H1 (cell line): ENCODE measurements at regions not wholly inside any gene's neighbourhood (a gene's known extent, or its start where the extent isn't known, plus 50 kb on each side); places are given as distances from the start of the nearest gene placed in this dataset.

ENCODE experiments used
- CTCF ChIA-PET: fragments of 300-600 bp; sonication (Branson Sonifier 250); formaldehyde crosslinking; loops from one replicate; lab custom pipeline; 2021; ENCODE audit not compliant: partially characterized antibody; lab: Charles Lee
- POLR2A ChIA-PET: fragments of 300-600 bp; sonication (Branson Sonifier 250); formaldehyde crosslinking; loops from one replicate; lab custom pipeline; 2021; ENCODE audit warnings: inconsistent platforms; ENCODE audit not compliant: partially characterized antibody; lab: Charles Lee
- DNase-seq, 2 experiments: peaks; one replicate each; pipeline versions ENCODE4 v3.0.0 to v3.0.0-alpha.2; 2010 to 2022; ENCODE audit warnings: low spot score in 2 of 2, low read depth in 1 of 2, mixed read lengths in 1 of 2
- FAIRE-seq: peaks from 2 replicates; lab custom pipeline; 2011; peaks lifted over from hg19 to GRCh38; lab: Jason Lieb, UNC
- H2AFZ ChIP-seq: 2 replicates; pipeline ENCODE4 v1.8.1; 2012; ENCODE audit warnings: low read length, inconsistent platforms
- H2AK5ac ChIP-seq: 2 replicates; pipeline ENCODE4 v1.6.1; 2013; ENCODE audit warnings: low read depth, low read length
- H2BK120ac ChIP-seq: replicated peaks from 2 replicates; pipeline ENCODE3; 2013; ENCODE audit warnings: low read depth, low read length, inconsistent platforms
- H2BK12ac ChIP-seq: 2 replicates; pipeline ENCODE4 v1.6.1; 2013; ENCODE audit warnings: low read depth, low read length
- H2BK15ac ChIP-seq: 2 replicates; pipeline ENCODE4 v1.6.1; 2013; ENCODE audit warnings: low read length
- H2BK20ac ChIP-seq: 2 replicates; pipeline ENCODE4 v1.6.1; 2013; ENCODE audit warnings: low read length
- H2BK5ac ChIP-seq: 2 replicates; pipeline ENCODE4 v1.6.1; 2013; ENCODE audit warnings: low read depth, low read length
- H3K14ac ChIP-seq: 2 replicates; pipeline ENCODE4 v1.6.1; 2013; ENCODE audit warnings: inconsistent platforms; ENCODE audit not compliant: insufficient read length
- H3K18ac ChIP-seq: 2 replicates; pipeline ENCODE4 v1.6.1; 2013; ENCODE audit warnings: low read length; ENCODE audit errors: extremely low read depth
- H3K23ac ChIP-seq: 2 replicates; pipeline ENCODE4 v1.6.1; 2013; ENCODE audit warnings: inconsistent platforms; ENCODE audit not compliant: insufficient read length
- H3K23me2 ChIP-seq: 2 replicates; pipeline ENCODE4 v1.6.1; 2013; ENCODE audit warnings: low read depth, low read length
- H3K27ac ChIP-seq: 2 replicates; pipeline ENCODE4 v1.6.1; 2011; ENCODE audit warnings: low read depth, low read length, inconsistent platforms
- H3K27me3 ChIP-seq, 4 experiments: replicated peaks in 1 of 4; 1 replicate in 1 of 4; 2 replicates in 3 of 4; pipeline versions ENCODE4 v1.6.1 to v1.8.1; 2011 to 2013; ENCODE audit warnings: low read length in 3 of 4, mild to moderate bottlenecking in 3 of 4, inconsistent platforms in 2 of 4, mixed read lengths in 2 of 4, moderate library complexity in 1 of 4; ENCODE audit not compliant: control insufficient read depth in 3 of 4, insufficient read depth in 3 of 4; ENCODE audit errors: extremely low read depth in 1 of 4
- H3K36me3 ChIP-seq, 4 experiments: 2 replicates each; pipeline versions ENCODE4 v1.6.1 to v1.8.1; 2011 to 2013; ENCODE audit warnings: mild to moderate bottlenecking in 4 of 4, low read length in 3 of 4, moderate library complexity in 2 of 4, control low read depth in 1 of 4, inconsistent platforms in 1 of 4; ENCODE audit not compliant: insufficient read depth in 4 of 4, control insufficient read depth in 2 of 4
- H3K4ac ChIP-seq: replicated peaks from 2 replicates; pipeline ENCODE3; 2013; ENCODE audit warnings: low read length, low read depth, mixed read lengths, inconsistent platforms; ENCODE audit not compliant: insufficient read length
- H3K4me1 ChIP-seq, 4 experiments: replicated peaks in 1 of 4; 1 replicate in 1 of 4; 2 replicates in 3 of 4; pipeline versions ENCODE4 v1.6.1 to v1.8.1; 2011 to 2013; ENCODE audit warnings: low read length in 3 of 4, inconsistent platforms in 2 of 4, mixed read lengths in 1 of 4; ENCODE audit not compliant: insufficient read depth in 4 of 4, control insufficient read depth in 3 of 4
- H3K4me2 ChIP-seq, 2 experiments: 2 replicates each; pipeline versions ENCODE4 v1.6.1 to v1.8.1; 2011 to 2013; ENCODE audit warnings: low read depth in 2 of 2, low read length in 2 of 2, control low read depth in 1 of 2, inconsistent platforms in 1 of 2, mild to moderate bottlenecking in 1 of 2; ENCODE audit not compliant: insufficient read depth in 1 of 2
- H3K4me3 ChIP-seq, 4 experiments: fragments of 200-600, 300-600 bp in 1 of 4; sonication (generic), shearing (Covaris generic), sonication (Bioruptor Twin) in 1 of 4; 2 replicates each; pipeline versions ENCODE4 v1.5.1 to v1.8.1; 2011 to 2016; ENCODE audit warnings: low read length in 4 of 4, low read depth in 3 of 4, control low read depth in 2 of 4, inconsistent platforms in 2 of 4, mild to moderate bottlenecking in 2 of 4, mixed read lengths in 1 of 4, moderate library complexity in 1 of 4; ENCODE audit not compliant: insufficient read depth in 2 of 4; ENCODE audit errors: extremely low read depth in 1 of 4
- H3K56ac ChIP-seq: replicated peaks from 2 replicates; pipeline ENCODE3; 2013; ENCODE audit warnings: low read depth, mild to moderate bottlenecking, mixed read lengths, low read length, inconsistent platforms; ENCODE audit not compliant: insufficient read length
- H3K79me1 ChIP-seq: 2 replicates; pipeline ENCODE4 v1.6.1; 2013; ENCODE audit warnings: low read depth, low read length, control low read depth
- H3K79me2 ChIP-seq, 2 experiments: 2 replicates each; pipeline versions ENCODE4 v1.6.1 to v1.8.1; 2012 to 2013; ENCODE audit warnings: low read length in 2 of 2, mild to moderate bottlenecking in 2 of 2, inconsistent platforms in 1 of 2; ENCODE audit not compliant: insufficient read depth in 2 of 2, control insufficient read depth in 1 of 2
- H3K9ac ChIP-seq, 4 experiments: replicated peaks in 1 of 4; 1 replicate in 1 of 4; 2 replicates in 3 of 4; pipeline versions ENCODE4 v1.6.1 to v1.8.1; 2011 to 2013; ENCODE audit warnings: low read depth in 3 of 4, low read length in 3 of 4, control low read depth in 2 of 4, mild to moderate bottlenecking in 2 of 4, moderate library complexity in 2 of 4, inconsistent platforms in 1 of 4; ENCODE audit errors: extremely low read depth in 1 of 4
- H3K9me3 ChIP-seq, 2 experiments: 2 replicates each; pipeline versions ENCODE4 v1.6.1 to v1.8.1; 2012 to 2013; ENCODE audit warnings: mild to moderate bottlenecking in 2 of 2, moderate library complexity in 2 of 2, control low read depth in 1 of 2, inconsistent platforms in 1 of 2, low read depth in 1 of 2, low read length in 1 of 2, mixed read lengths in 1 of 2; ENCODE audit not compliant: insufficient read depth in 2 of 2
- H4K20me1 ChIP-seq, 2 experiments: replicated peaks in 1 of 2; 2 replicates each; pipeline versions ENCODE3 to v1.8.1; 2011 to 2013; ENCODE audit warnings: inconsistent platforms in 2 of 2, low read length in 2 of 2, mild to moderate bottlenecking in 1 of 2; ENCODE audit not compliant: insufficient read depth in 2 of 2, control insufficient read depth in 1 of 2
- H4K5ac ChIP-seq: 2 replicates; pipeline ENCODE4 v1.6.1; 2013; ENCODE audit warnings: low read length, low read depth, mixed read lengths, inconsistent platforms; ENCODE audit not compliant: insufficient read length
- H4K8ac ChIP-seq: 2 replicates; pipeline ENCODE4 v1.8.0; 2013; ENCODE audit warnings: mild to moderate bottlenecking, moderate library complexity, low read length, inconsistent platforms; ENCODE audit not compliant: insufficient read depth; ENCODE audit errors: extremely low read depth
- H4K91ac ChIP-seq: replicated peaks from 2 replicates; pipeline ENCODE3; 2013; ENCODE audit warnings: low read length, mixed read lengths, inconsistent platforms; ENCODE audit not compliant: insufficient read length
- CTBP2 ChIP-seq: IDR thresholded peaks from 2 replicates; pipeline ENCODE4 v1.7.0; 2011; ENCODE audit warnings: borderline replicate concordance, mild to moderate bottlenecking, moderate library complexity, mixed read lengths, low read length; ENCODE audit not compliant: insufficient read depth, insufficient read length
- NANOG ChIP-seq: IDR thresholded peaks from 2 replicates; pipeline ENCODE4 v1.6.1; 2011; ENCODE audit warnings: low read length, low read depth, mild to moderate bottlenecking, inconsistent platforms; ENCODE audit not compliant: insufficient read depth, poor library complexity, severe bottlenecking
- POU5F1 ChIP-seq: IDR thresholded peaks from 2 replicates; pipeline ENCODE4 v1.6.1; 2011; ENCODE audit warnings: low read depth, mild to moderate bottlenecking, low read length, moderate library complexity
- RFX5 ChIP-seq: IDR thresholded peaks from 2 replicates; pipeline ENCODE4 v1.6.1; 2011; ENCODE audit warnings: low read depth, low read length, improper control_type of control experiment, borderline replicate concordance
- SP4 ChIP-seq: IDR thresholded peaks from 2 replicates; pipeline ENCODE4 v1.6.1; 2012; ENCODE audit warnings: low read length, inconsistent platforms
- WGBS, 2 experiments: shearing (Covaris generic) in 1 of 2; methylation state at CpG; one replicate each; pipeline versions ENCODE4 v1.1.6 to v1.1.7; 2013 to 2015; ENCODE audit warnings: low lambda C conversion rate in 2 of 2, mixed read lengths in 2 of 2, inconsistent platforms in 1 of 2, low coverage in 1 of 2, missing lambda C conversion rate in 1 of 2; ENCODE audit not compliant: insufficient replicate concordance in 2 of 2, insufficient coverage in 1 of 2, insufficient read length in 1 of 2; ENCODE audit errors: extremely low coverage in 1 of 2, missing lambda C conversion rate in 1 of 2; 5-methylcytosine and 5-hydroxymethylcytosine counted together
- TF ChIP-seq, protein P1 (sequence below): IDR thresholded peaks from 2 replicates; pipeline ENCODE4 v1.6.1; 2011; ENCODE audit warnings: low read depth, mild to moderate bottlenecking, low read length; ENCODE audit not compliant: insufficient read depth

- POLR2A ChIA-PET, result no interaction called here
- no peak overlapping the region for H3K14ac ChIP-seq
- no peak overlapping the region for H2BK12ac ChIP-seq
- no peak overlapping the region for H3K23ac ChIP-seq
- 100% methylated on average over 1 of the region's 1 CpG; no CpG with 5 or more reads in 1 of the 2 experiments for WGBS, 2 experiments
- H3K4me1 ChIP-seq, result no peaks in the 10 kb centered on the region
- H3K27me3 ChIP-seq, result no peaks in the 10 kb centered on the region
- no peak overlapping the region for H2BK15ac ChIP-seq
- no peaks in the 10 kb centered on the region for H4K20me1 ChIP-seq
- DNase-seq, result no peak
- no peak overlapping the region for H3K18ac ChIP-seq
- H4K91ac ChIP-seq, result no peak overlapping the region
- no peak overlapping the region for H3K56ac ChIP-seq
- no peak overlapping the region for H3K4me2 ChIP-seq
- no peak overlapping the region for H2AK5ac ChIP-seq
- H2BK120ac ChIP-seq, result no peak overlapping the region
- no peak overlapping the region for H3K4me3 ChIP-seq
- H3K4ac ChIP-seq, result no peak overlapping the region
- H4K8ac ChIP-seq, result no peak overlapping the region
- H3K36me3 ChIP-seq, result no peaks in the 10 kb centered on the region
- H4K5ac ChIP-seq, result no peak overlapping the region
- H3K79me1 ChIP-seq, result no peaks in the 10 kb centered on the region
- no peak overlapping the region for H3K27ac ChIP-seq
- no peak for FAIRE-seq
- H2BK5ac ChIP-seq, result no peak overlapping the region
- H2AFZ ChIP-seq, result no peak overlapping the region
- CTCF ChIA-PET, result no interaction called here
- H3K9me3 ChIP-seq, result no peaks in the 10 kb centered on the region
- TF ChIP-seq NANOG, result no peak
- TF ChIP-seq CTBP2, result no peak
- TF ChIP-seq RFX5, result no peak
- TF ChIP-seq SP4, result no peak
- TF ChIP-seq, protein P1, sequence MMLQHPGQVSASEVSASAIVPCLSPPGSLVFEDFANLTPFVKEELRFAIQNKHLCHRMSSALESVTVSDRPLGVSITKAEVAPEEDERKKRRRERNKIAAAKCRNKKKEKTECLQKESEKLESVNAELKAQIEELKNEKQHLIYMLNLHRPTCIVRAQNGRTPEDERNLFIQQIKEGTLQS, result no peak
- TF ChIP-seq POU5F1, result no peak
- no peaks in the 10 kb centered on the region for H3K23me2 ChIP-seq
- H3K9ac ChIP-seq, result no peak overlapping the region
- no peaks in the 10 kb centered on the region for H3K79me2 ChIP-seq
- no peak overlapping the region for H2BK20ac ChIP-seq
Observed at GRCh38 chr14:84804468-84804867, 725.5 kb upstream of the FLRT2 start.
